GM19438 (cell line): ENCODE measurements at regions not wholly inside any gene's neighbourhood (a gene's known extent, or its start where the extent isn't known, plus 50 kb on each side); places are given as distances from the start of the nearest gene placed in this dataset.
"Not testable (repeated sequence)": the region's sequence is repeated elsewhere in the genome, so short reads cannot be mapped to it uniquely, and the experiment has no call there.

Source experiments
- ATAC-seq: cut with Tn5 transposase; IDR thresholded peaks from one replicate; pipeline ENCODE4 v1.9.1; 2021; ENCODE audit warnings: low read depth; ENCODE audit not compliant: unreplicated experiment

DNA sequence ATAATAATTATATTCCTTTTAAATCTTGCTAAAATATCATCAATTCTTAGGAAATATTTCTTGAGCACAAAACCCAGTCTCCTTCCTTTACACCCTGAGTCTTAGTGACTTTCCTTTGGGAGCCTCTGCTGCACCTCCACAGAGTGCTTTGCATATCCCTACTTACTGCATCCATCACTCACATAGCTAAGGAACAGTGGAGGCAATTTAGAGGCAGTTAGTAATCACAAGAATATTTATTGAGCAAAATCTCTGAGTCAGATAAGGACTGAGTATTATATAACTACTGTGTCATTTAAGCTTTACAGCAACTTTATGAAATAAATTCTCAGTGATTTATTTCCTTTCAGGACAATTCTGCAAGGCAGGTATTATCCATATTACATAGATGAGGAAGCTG, 327.7 kb downstream of the TMX3 start:
- ATAC-seq, result no peak

- not testable (repeated sequence) for ATAC-seq
Observed at GRCh38 chr18:68383979-68384378, 330.9 kb downstream of the TMX3 start.

DNA sequence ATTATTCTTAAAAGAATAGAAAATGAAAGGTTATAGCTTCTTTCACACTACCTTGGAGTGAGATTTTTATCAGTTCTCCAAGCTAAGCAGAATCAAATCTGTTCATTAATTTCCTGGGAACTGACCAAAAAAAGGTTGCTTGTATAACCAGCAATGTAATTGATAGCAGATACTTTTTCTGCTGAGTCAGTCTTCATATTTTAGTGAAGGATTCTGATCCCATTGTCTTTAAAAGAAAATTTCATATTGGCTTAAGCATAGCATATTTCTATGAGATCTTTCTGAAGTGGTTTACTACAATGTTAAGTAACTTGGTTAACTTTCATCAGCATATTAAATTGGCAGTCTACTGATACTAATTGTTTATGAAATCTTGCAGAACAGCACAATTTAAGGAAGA, 338.0 kb downstream of the TMX3 start:
- no peak for ATAC-seq

GRCh38 chr18:68362907-68363306, 352.0 kb downstream of the TMX3 start:
- no peak for ATAC-seq

- no peak for ATAC-seq
Observed at GRCh38 chr18:68355637-68356036, 359.3 kb downstream of the TMX3 start.

DNA sequence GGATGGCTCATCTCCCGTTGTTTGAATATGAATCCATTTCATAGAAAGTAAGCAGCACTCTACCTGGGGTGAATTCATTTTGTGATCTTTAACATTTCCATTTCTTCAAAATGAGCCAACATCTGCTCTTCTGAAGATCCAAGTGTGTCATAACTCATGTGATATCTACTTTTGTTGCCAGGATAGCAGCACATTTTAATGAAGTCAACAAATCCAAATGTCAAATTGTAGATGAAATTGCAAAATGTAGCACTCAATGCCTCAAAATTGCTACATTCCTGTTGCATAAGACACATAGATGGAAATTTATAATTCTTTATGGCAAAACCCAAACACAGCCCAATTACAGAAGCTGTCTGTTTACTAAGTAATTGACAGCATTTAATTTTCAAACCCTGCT, 360.7 kb downstream of the TMX3 start:
- ATAC-seq, result no peak

- no peak for ATAC-seq
Observed at GRCh38 chr18:68342039-68342659, 372.8 kb downstream of the TMX3 start.

- ATAC-seq, result no peak
Observed at GRCh38 chr18:68340606-68341005, 374.3 kb downstream of the TMX3 start.

DNA sequence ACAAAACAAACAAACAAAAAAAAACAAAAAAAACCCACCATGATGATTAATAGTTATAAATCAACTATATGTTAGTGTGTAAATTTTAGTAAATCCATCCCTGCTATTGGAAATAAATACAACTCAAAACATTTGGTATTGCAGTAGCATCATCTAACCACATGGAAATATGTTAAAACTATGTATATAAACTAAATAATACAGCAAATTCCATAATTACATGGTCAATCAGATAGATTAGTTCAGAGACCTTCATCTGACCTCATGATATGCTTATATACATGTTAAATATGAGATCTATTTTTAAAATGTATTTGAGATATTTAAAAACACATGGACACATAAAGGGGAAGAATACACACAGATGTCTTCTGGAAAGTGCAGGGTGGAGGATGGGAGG, 384.2 kb downstream of the TMX3 start:
- ATAC-seq, result no peak

DNA sequence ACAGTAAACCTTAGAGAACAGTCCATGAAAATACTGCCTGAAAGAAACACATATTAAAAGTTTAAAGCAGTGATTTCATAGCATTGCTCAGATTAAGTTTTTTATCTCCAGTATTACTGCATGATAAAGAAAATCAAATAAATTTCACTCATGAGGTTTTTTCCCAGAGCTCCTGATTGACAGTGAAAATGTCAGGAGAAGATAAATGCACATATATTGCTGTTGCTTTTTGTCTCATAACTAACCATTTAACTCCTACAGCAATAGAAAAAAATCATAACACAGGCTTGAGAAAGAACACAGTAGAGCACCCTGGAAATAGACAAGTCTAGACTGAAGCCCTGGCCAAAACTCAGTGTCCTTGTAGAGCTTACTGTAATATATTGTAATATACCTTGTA, 391.0 kb downstream of the TMX3 start:
- ATAC-seq, result no peak

DNA sequence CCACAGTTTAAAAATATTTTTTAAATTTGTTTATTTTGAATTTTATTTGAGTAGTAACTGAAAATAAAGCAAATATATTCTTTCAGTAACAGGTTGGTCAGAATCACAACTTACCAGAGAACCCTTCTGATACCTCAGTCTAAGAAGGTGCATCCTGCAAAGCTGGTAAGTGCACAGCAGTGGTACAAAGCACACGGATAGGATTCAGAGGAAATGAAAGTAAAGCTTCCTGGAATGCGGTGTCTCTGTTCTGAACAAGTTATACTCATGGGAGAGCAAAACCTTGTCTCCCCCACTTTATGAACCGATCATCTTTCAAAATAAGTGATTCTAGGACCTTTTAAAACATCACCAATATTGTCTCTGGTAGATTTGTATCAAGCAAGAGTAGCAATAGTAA, 398.3 kb downstream of the TMX3 start:
- no peak for ATAC-seq

GRCh38 chr18:68314403-68314802, 400.5 kb downstream of the TMX3 start:
- no peak for ATAC-seq

GRCh38 chr18:68301441-68301840, 413.5 kb downstream of the TMX3 start:
- no peak for ATAC-seq

GRCh38 chr18:68299906-68300305, 415.0 kb downstream of the TMX3 start:
- no peak for ATAC-seq

DNA sequence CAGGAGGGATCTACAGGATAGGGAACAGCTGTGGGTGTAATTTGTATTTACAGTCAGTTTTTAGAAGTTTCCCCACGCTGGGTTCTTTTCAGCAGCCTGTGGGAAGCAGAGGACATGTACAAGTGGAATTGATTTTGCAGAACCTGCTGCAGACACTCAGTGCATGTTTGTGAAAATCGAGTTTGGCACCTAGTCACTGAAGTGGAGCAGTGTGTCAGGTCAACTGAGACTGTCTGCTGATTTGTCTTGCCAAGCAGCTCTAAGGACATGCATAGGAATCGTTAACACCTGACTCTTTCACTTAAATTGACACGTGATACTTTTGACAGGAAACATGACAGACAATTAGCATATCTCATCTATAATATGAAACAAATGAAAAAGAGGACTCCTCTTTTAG, 416.6 kb downstream of the TMX3 start:
- ATAC-seq, result no peak

DNA sequence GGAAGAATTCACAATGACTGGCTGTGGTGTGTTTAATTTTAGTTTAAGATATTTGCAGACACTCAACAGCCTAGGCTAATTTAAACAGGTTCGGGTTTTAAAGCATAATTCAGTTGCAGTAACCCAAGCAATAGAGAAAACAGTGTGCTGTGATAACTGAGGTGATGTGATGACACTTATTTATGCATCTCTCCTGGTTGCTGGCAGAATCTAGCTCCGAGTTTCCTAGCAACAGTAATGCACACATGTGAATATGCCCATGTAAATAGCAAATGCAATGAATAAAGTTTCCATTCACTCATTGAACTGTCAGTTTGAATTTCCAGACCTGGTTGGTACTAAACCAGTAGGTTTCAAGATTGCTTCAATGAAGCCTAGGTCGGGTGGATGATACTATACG, 426.5 kb downstream of the TMX3 start:
- no peak for ATAC-seq

DNA sequence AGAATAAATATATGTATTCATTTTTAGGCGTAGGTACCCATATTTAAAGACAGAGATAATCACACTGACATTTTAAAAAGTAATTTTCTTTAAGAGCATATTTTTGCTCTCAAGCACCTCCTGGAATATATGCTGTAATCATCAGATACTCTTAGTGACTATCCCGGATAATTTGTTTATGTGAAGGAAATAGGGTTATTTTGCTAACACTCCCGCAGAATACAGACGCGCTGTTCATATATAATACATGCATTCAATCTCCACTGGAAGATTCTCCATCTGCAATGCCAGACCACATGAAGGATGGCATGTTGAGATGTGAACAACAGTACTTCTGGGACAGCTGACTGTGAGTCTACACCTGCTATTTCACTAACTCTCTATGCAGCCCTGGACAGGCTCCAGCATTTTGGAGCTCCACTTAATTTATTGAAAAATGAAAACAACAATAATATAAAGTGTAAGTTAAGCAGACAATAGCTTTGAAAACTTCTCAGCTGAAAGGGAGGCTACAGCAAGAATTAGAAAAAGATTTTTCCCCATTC, 430.6 kb downstream of the TMX3 start:
- no peak for ATAC-seq

- no peak for ATAC-seq
Observed at GRCh38 chr18:68283834-68284233, 431.1 kb downstream of the TMX3 start.

- ATAC-seq, result no peak
Observed at GRCh38 chr18:68282232-68282631, 432.7 kb downstream of the TMX3 start.

- no peak for ATAC-seq
Observed at GRCh38 chr18:68275616-68276015, 439.3 kb downstream of the TMX3 start.

- ATAC-seq, result no peak
Observed at GRCh38 chr18:68270017-68270416, 444.9 kb downstream of the TMX3 start.

DNA sequence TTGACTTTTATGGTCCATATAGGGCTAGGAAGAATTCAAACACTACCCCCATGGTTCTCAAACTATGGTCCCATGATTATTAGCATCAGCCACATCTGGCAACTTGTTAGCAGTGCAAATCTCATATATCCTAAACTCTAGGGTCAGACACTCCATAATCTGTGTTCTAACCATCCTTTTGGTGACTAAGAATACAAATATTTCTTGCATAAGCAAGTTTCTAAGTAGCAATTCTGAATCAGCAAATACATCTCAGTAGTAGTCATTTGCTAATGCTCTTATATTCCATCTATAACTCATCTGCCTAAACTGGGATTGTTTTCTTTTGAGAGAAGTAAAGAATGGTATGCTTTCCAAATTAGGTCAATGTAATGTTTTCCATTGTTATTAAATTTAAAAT, 447.3 kb downstream of the TMX3 start:
- ATAC-seq, result no peak

- ATAC-seq, result no peak
Observed at GRCh38 chr18:68263481-68263880, 451.4 kb downstream of the TMX3 start.
